Osteoblast (primary cell): ENCODE measurements at regions not wholly inside any gene's neighbourhood (a gene's known extent, or its start where the extent isn't known, plus 50 kb on each side); places are given as distances from the start of the nearest gene placed in this dataset.
"Not testable (repeated sequence)": the region's sequence is repeated elsewhere in the genome, so short reads cannot be mapped to it uniquely, and the experiment has no call there.

ENCODE experiments used
- DNase-seq: peaks from one replicate; pipeline ENCODE4 v3.0.0; 2011; ENCODE audit warnings: low spot score, mixed read lengths; ENCODE audit not compliant: insufficient read length; ENCODE audit errors: missing footprints
- H2AFZ ChIP-seq: 2 replicates; pipeline ENCODE4 v1.6.0; 2011; ENCODE audit warnings: mild to moderate bottlenecking, low read length
- H3K27ac ChIP-seq: 2 replicates; pipeline ENCODE4 v1.5.1; 2011; ENCODE audit warnings: mild to moderate bottlenecking, low read depth, low read length, moderate library complexity
- H3K27me3 ChIP-seq: 2 replicates; pipeline ENCODE4 v1.6.0; 2012; ENCODE audit warnings: mild to moderate bottlenecking, control low read depth, inconsistent platforms, low read length, moderate library complexity; ENCODE audit not compliant: insufficient read depth
- H3K36me3 ChIP-seq: 2 replicates; pipeline ENCODE4 v1.5.1; 2011; ENCODE audit warnings: mild to moderate bottlenecking, low read length, control low read depth, moderate library complexity; ENCODE audit not compliant: insufficient read depth
- H3K4me1 ChIP-seq: 2 replicates; pipeline ENCODE4 v1.5.1; 2011; ENCODE audit warnings: mild to moderate bottlenecking, low read length, control low read depth, moderate library complexity; ENCODE audit not compliant: insufficient read depth
- H3K4me2 ChIP-seq: 2 replicates; pipeline ENCODE4 v1.6.0; 2011; ENCODE audit warnings: mild to moderate bottlenecking, low read length; ENCODE audit not compliant: insufficient read depth
- H3K4me3 ChIP-seq: fragments of 200-600 bp; sonication (generic); 3 replicates; pipeline ENCODE4 v1.5.1; 2012; ENCODE audit warnings: mild to moderate bottlenecking, low read length, inconsistent platforms; ENCODE audit not compliant: insufficient read depth
- H3K79me2 ChIP-seq: 2 replicates; pipeline ENCODE4 v1.6.0; 2012; ENCODE audit warnings: mild to moderate bottlenecking, low read length, control low read depth, inconsistent platforms; ENCODE audit not compliant: insufficient read depth
- H3K9me3 ChIP-seq: 2 replicates; pipeline ENCODE4 v1.5.1; 2011; ENCODE audit warnings: low read depth, low read length, control low read depth
- H4K20me1 ChIP-seq: 2 replicates; pipeline ENCODE4 v1.6.0; 2012; ENCODE audit warnings: mild to moderate bottlenecking, low read length, control low read depth; ENCODE audit not compliant: insufficient read depth
- CTCF ChIP-seq: IDR thresholded peaks from 2 replicates; pipeline ENCODE4 v1.5.1; 2011; ENCODE audit warnings: mild to moderate bottlenecking, low read depth, low read length, moderate library complexity; ENCODE audit errors: extremely low read depth

GRCh38 chr3:20302766-20303165, 116.8 kb upstream of the SGO1 start:
- Histone ChIP-seq H3K27me3 (no peaks in the 10 kb centered on the region), H4K20me1 (no peaks in the 10 kb centered on the region), H3K4me3 (no peak overlapping the region), H3K9me3 (peaks cover 2% of the 10 kb centered on the region), H3K27ac (no peak overlapping the region), H3K4me2 (no peak overlapping the region), H3K79me2 (no peaks in the 10 kb centered on the region), H3K4me1 (no peaks in the 10 kb centered on the region), H2AFZ (no peak overlapping the region), H3K36me3 (no peaks in the 10 kb centered on the region)
- no peak for DNase-seq
- no peak for TF ChIP-seq CTCF

GRCh38 chr3:20288050-20288449, 102.0 kb upstream of the SGO1 start:
- no peak for DNase-seq
- Histone ChIP-seq H3K9me3 (no peaks in the 10 kb centered on the region), H3K4me3 (no peak overlapping the region), H3K27ac (no peak overlapping the region), H3K4me1 (no peaks in the 10 kb centered on the region), H4K20me1 (no peaks in the 10 kb centered on the region), H3K27me3 (no peaks in the 10 kb centered on the region), H3K79me2 (no peaks in the 10 kb centered on the region), H2AFZ (no peak overlapping the region), H3K4me2 (no peak overlapping the region), H3K36me3 (no peaks in the 10 kb centered on the region)
- TF ChIP-seq CTCF = no peak

- H3K4me1 ChIP-seq = no peaks in the 10 kb centered on the region
- H3K36me3 ChIP-seq = no peaks in the 10 kb centered on the region
- H3K27me3 ChIP-seq = no peaks in the 10 kb centered on the region
- no peaks in the 10 kb centered on the region for H3K9me3 ChIP-seq
- no peaks in the 10 kb centered on the region for H3K79me2 ChIP-seq
- no peak overlapping the region for H3K27ac ChIP-seq
- no peak overlapping the region for H3K4me3 ChIP-seq
- H3K4me2 ChIP-seq = no peak overlapping the region
- no peak for TF ChIP-seq CTCF
- no peaks in the 10 kb centered on the region for H4K20me1 ChIP-seq
- DNase-seq = no peak
- no peak overlapping the region for H2AFZ ChIP-seq
Measured at GRCh38 chr3:20280257-20280656, 94.3 kb upstream of the SGO1 start.

- not testable (repeated sequence) for H3K4me3 ChIP-seq, DNase-seq, H3K4me2 ChIP-seq, H2AFZ ChIP-seq, H4K20me1 ChIP-seq, H3K4me1 ChIP-seq, H3K27me3 ChIP-seq, H3K27ac ChIP-seq, H3K79me2 ChIP-seq, H3K9me3 ChIP-seq, H3K36me3 ChIP-seq
Measured at GRCh38 chr3:20265977-20266376, 80.0 kb upstream of the SGO1 start.
